MCF 10A (cell line): ENCODE measurements at regions not wholly inside any gene's neighbourhood (a gene's known extent, or its start where the extent isn't known, plus 50 kb on each side); places are given as distances from the start of the nearest gene placed in this dataset.

Experiments
- BruUV-seq: library from RNA; stranded (reverse); fragments of 400-500 nt; replicated peaks from 2 replicates; lab custom pipeline; 2021; lab: Mats Ljungman, UMichigan
- CTCF ChIA-PET: fragments of 300-600 bp; sonication (Branson Sonifier 250); formaldehyde crosslinking; extraction: SDS; loops from one replicate; lab custom pipeline; 2021; ENCODE audit warnings: antibody characterized with exemption, inconsistent platforms; lab: Yijun Ruan, JAX
- POLR2A ChIA-PET: fragments of 300-600, 350-650 bp; sonication (Branson Sonifier 250); formaldehyde crosslinking; extraction: SDS; loops from one replicate; lab custom pipeline; 2020; ENCODE audit warnings: antibody characterized with exemption, inconsistent platforms; lab: Yijun Ruan, JAX
- DNase-seq: peaks from one replicate; pipeline ENCODE4 v3.0.0-alpha.2; 2018; ENCODE audit not compliant: unreplicated experiment
- H3K27ac Mint-ChIP-seq: one replicate; pipeline ENCODE4 v1.8.0; 2022; ENCODE audit warnings: mild to moderate bottlenecking, low read depth, mixed read lengths; ENCODE audit not compliant: unreplicated experiment
- H3K27me3 Mint-ChIP-seq: one replicate; pipeline ENCODE4 v1.8.0; 2022; ENCODE audit warnings: mixed read lengths; ENCODE audit not compliant: insufficient read depth, unreplicated experiment
- H3K36me3 Mint-ChIP-seq: one replicate; pipeline ENCODE4 v1.8.0; 2022; ENCODE audit warnings: mild to moderate bottlenecking, moderate library complexity, mixed read lengths; ENCODE audit not compliant: insufficient read depth, unreplicated experiment
- H3K4me1 Mint-ChIP-seq: one replicate; pipeline ENCODE4 v1.8.0; 2022; ENCODE audit warnings: mixed read lengths; ENCODE audit not compliant: insufficient read depth, unreplicated experiment
- H3K4me3 Mint-ChIP-seq: one replicate; pipeline ENCODE4 v1.8.0; 2022; ENCODE audit warnings: mild to moderate bottlenecking, moderate library complexity, mixed read lengths; ENCODE audit not compliant: unreplicated experiment
- H3K9me3 Mint-ChIP-seq: one replicate; pipeline ENCODE4 v1.8.0; 2022; ENCODE audit warnings: mixed read lengths; ENCODE audit not compliant: unreplicated experiment
- intact Hi-C: fragments of 100-400 bp; cut with micrococcal nuclease; formaldehyde crosslinking; loops from 2 replicates; pipeline ENCODE4 v1.14.1; 2022
- TF ChIP-seq, protein P1 (sequence below): fragments of 200-600 bp; IDR thresholded peaks from one replicate; pipeline ENCODE4 v1.8.0; 2022; ENCODE audit warnings: antibody characterized with exemption, mild to moderate bottlenecking; ENCODE audit not compliant: unreplicated experiment

DNA sequence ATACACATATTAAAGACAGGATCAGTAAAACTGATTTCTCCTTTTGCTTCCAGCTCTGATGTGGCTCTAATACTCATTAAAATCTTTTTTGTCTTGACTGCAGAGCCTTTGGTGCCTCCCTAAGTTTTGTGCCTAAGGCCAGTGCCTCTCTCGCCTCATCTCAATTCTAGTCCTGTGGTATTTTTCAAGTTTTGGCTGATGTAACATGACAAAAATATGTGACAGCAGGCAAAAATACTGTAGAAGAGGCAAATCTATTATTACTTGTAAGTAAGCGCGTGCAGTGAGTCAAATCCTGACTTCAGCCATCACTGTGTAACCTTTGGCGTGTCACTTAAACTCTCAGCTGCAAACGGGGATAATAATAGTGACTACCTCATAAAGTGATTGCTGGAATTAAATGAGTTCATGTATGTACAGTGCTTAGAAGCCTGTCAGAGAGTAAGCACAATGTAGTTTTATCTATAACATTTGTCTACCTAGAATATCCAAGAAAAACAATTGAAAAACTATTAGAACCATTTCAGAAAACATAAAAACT is 74.0 kb downstream of the MAB21L3 start:
- intact Hi-C loops, result no loop called here
- POLR2A ChIA-PET, result no interaction called here
- BruUV-seq, result no TSS peak
- Mint-ChIP-seq H3K4me3 (no peak overlapping the region), H3K27me3 (no peaks in the 10 kb centered on the region), H3K4me1 (no peaks in the 10 kb centered on the region), H3K36me3 (no peaks in the 10 kb centered on the region), H3K27ac (no peak overlapping the region), H3K9me3 (no peaks in the 10 kb centered on the region)
- TF ChIP-seq, protein P1, sequence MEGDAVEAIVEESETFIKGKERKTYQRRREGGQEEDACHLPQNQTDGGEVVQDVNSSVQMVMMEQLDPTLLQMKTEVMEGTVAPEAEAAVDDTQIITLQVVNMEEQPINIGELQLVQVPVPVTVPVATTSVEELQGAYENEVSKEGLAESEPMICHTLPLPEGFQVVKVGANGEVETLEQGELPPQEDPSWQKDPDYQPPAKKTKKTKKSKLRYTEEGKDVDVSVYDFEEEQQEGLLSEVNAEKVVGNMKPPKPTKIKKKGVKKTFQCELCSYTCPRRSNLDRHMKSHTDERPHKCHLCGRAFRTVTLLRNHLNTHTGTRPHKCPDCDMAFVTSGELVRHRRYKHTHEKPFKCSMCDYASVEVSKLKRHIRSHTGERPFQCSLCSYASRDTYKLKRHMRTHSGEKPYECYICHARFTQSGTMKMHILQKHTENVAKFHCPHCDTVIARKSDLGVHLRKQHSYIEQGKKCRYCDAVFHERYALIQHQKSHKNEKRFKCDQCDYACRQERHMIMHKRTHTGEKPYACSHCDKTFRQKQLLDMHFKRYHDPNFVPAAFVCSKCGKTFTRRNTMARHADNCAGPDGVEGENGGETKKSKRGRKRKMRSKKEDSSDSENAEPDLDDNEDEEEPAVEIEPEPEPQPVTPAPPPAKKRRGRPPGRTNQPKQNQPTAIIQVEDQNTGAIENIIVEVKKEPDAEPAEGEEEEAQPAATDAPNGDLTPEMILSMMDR, result no peak
- CTCF ChIA-PET, result interaction anchor here (0.5 kb wide), 1 partner anchor 195 kb away, joined by 3 read pairs; no protein-coding TSS in a partner anchor
- DNase-seq, result no peak

DNA sequence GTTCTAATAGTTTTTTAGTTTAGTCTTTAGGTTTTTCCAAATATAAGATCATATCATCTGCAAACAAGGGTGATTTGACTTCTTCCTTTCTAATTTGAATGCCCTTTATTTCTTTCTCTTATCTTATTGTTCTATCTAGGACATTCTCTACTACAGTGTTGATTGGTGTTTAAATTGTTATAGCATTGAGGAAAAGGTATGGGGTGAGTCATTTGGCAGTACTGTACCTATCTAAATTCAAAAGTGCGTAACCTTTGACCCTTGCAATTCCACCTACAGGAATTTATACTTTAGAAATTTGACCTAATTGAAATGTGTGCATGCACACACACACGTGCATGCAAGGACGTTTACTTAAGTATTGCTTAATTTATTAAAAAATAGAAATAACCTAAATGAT is 78.3 kb downstream of the MAB21L3 start:
- no peak for DNase-seq
- Mint-ChIP-seq H3K9me3 (peaks cover 11% of the 10 kb centered on the region), H3K27ac (no peak overlapping the region), H3K4me3 (no peak overlapping the region), H3K36me3 (no peaks in the 10 kb centered on the region), H3K4me1 (no peaks in the 10 kb centered on the region), H3K27me3 (peaks cover 23% of the 10 kb centered on the region)
- TF ChIP-seq, protein P1, result no peak
- BruUV-seq, result no TSS peak
- intact Hi-C loops, result no loop called here
- ChIA-PET POLR2A (no interaction called here), CTCF (no interaction called here)

GRCh38 chr1:116191294-116191693 is 80.1 kb downstream of the MAB21L3 start:
- POLR2A ChIA-PET, result interaction anchor here (0.6 kb wide), 1 partner anchor 249 kb away, joined by 3 read pairs; no protein-coding TSS in a partner anchor
- Mint-ChIP-seq H3K9me3 (peaks cover 11% of the 10 kb centered on the region), H3K4me3 (no peak overlapping the region), H3K36me3 (no peaks in the 10 kb centered on the region), H3K4me1 (no peaks in the 10 kb centered on the region), H3K27me3 (peaks cover 23% of the 10 kb centered on the region), H3K27ac (no peak overlapping the region)
- CTCF ChIA-PET, result interaction anchor here (0.6 to 1.1 kb wide), 3 partner anchors 23 to 294 kb away, joined by 3 read pairs; no protein-coding TSS in a partner anchor
- no TSS peak for BruUV-seq
- no peak for DNase-seq
- intact Hi-C loops, result no loop called here
- TF ChIP-seq, protein P1, result no peak

GRCh38 chr1:116193768-116194167 is 82.6 kb downstream of the MAB21L3 start:
- no peak overlapping the region for H3K27ac Mint-ChIP-seq
- H3K9me3 Mint-ChIP-seq, result peaks cover 11% of the 10 kb centered on the region
- H3K27me3 Mint-ChIP-seq, result peaks cover 23% of the 10 kb centered on the region
- CTCF ChIA-PET, result interaction anchor here (0.6 to 0.9 kb wide), 3 partner anchors 25 to 308 kb away, joined by 3 to 4 read pairs (median 4); no protein-coding TSS in a partner anchor
- no peaks in the 10 kb centered on the region for H3K36me3 Mint-ChIP-seq
- TF ChIP-seq, protein P1, result no peak
- DNase-seq, result no peak
- POLR2A ChIA-PET, result no interaction called here
- H3K4me3 Mint-ChIP-seq, result no peak overlapping the region
- no TSS peak for BruUV-seq
- H3K4me1 Mint-ChIP-seq, result no peaks in the 10 kb centered on the region
- intact Hi-C loops, result no loop called here
